HepG2 (cell line): ENCODE measurements at regions not wholly inside any gene's neighbourhood (a gene's known extent, or its start where the extent isn't known, plus 50 kb on each side); places are given as distances from the start of the nearest gene placed in this dataset.

Experiments
- ATAC-seq: fragments of 200-7000 bp; cut with Tn5 transposase; 3 replicates; pipeline ENCODE4 v1.9.1; 2020; ENCODE audit warnings: mild to moderate bottlenecking, moderate library complexity
- BruUV-seq: library from RNA; stranded (reverse); fragments of 400-500 nt; replicated peaks from 2 replicates; lab custom pipeline; 2021; lab: Mats Ljungman, UMichigan
- CTCF ChIA-PET: fragments of 300-600 bp; formaldehyde crosslinking; extraction: SDS; loops from one replicate; lab custom pipeline; 2021; ENCODE audit warnings: low total read pairs, inconsistent platforms, low intra/inter-chr PET ratio; lab: Yijun Ruan, JAX
- POLR2A ChIA-PET: fragments of 350-600 bp; sonication (Branson Sonifier 250); formaldehyde crosslinking; loops from one replicate; lab custom pipeline; 2020; ENCODE audit warnings: antibody characterized with exemption, inconsistent platforms; lab: Yijun Ruan, JAX
- DNase-seq: peaks from one replicate; pipeline ENCODE4 v3.0.0-alpha.2; 2015; ENCODE audit warnings: low spot score
- FAIRE-seq: peaks from 3 replicates; lab custom pipeline; 2011; peaks lifted over from hg19 to GRCh38; lab: Jason Lieb, UNC
- H2AFZ ChIP-seq: one replicate; pipeline ENCODE4 v1.6.1; 2011; ENCODE audit warnings: low read length, inconsistent platforms
- H3K27ac ChIP-seq: fragments of 300-600 bp; 3 replicates; pipeline ENCODE4 v1.8.0; 2011; ENCODE audit warnings: mixed run types, mild to moderate bottlenecking, mixed read lengths, low read length, inconsistent platforms; ENCODE audit not compliant: insufficient read depth; ENCODE audit errors: extremely low read length
- H3K27me3 ChIP-seq, 2 experiments: fragments of 200-600 bp in 1 of 2; 2 replicates in 1 of 2; 3 replicates in 1 of 2; pipeline versions ENCODE4 v1.6.0 to v1.8.0; 2011; ENCODE audit warnings: low read length in 2 of 2, mild to moderate bottlenecking in 2 of 2, moderate library complexity in 2 of 2, inconsistent platforms in 1 of 2; ENCODE audit not compliant: insufficient read depth in 2 of 2, control insufficient read depth in 1 of 2
- H3K36me3 ChIP-seq, 2 experiments: fragments of 200-600 bp in 1 of 2; replicated peaks in 1 of 2; 2 replicates in 1 of 2; 3 replicates in 1 of 2; pipeline versions ENCODE4 v1.5.1 to v1.8.0; 2011; ENCODE audit warnings: low read length in 2 of 2, inconsistent platforms in 1 of 2; ENCODE audit not compliant: insufficient read depth in 2 of 2, control insufficient read depth in 1 of 2
- H3K4me1 ChIP-seq: 2 replicates; pipeline ENCODE4 v1.5.1; 2012; ENCODE audit warnings: low read length, inconsistent platforms; ENCODE audit not compliant: insufficient read depth
- H3K4me2 ChIP-seq: 2 replicates; pipeline ENCODE4 v1.6.0; 2011; ENCODE audit warnings: low read depth, low read length, inconsistent platforms
- H3K4me3 ChIP-seq, 3 experiments: fragments of 200-600 bp in 1 of 3; sonication (generic), shearing (Covaris generic) in 1 of 3; replicated peaks in 1 of 3; 2 replicates each; pipeline ENCODE4 v1.5.1; 2011 to 2016; ENCODE audit warnings: low read length in 3 of 3, inconsistent platforms in 2 of 3, low read depth in 2 of 3, mild to moderate bottlenecking in 2 of 3, control low read depth in 1 of 3, mixed read lengths in 1 of 3; ENCODE audit not compliant: insufficient read depth in 1 of 3
- H3K79me2 ChIP-seq: one replicate; pipeline ENCODE4 v1.6.1; 2011; ENCODE audit warnings: low read length, inconsistent platforms; ENCODE audit not compliant: insufficient read depth
- H3K9ac ChIP-seq: 2 replicates; pipeline ENCODE4 v1.6.0; 2011; ENCODE audit warnings: mild to moderate bottlenecking, low read depth, low read length, inconsistent platforms; ENCODE audit not compliant: insufficient read depth
- H3K9me3 ChIP-seq: 2 replicates; pipeline ENCODE4 v1.5.1; 2012; ENCODE audit warnings: mild to moderate bottlenecking, low read length
- H4K20me1 ChIP-seq: 2 replicates; pipeline ENCODE4 v1.6.0; 2011; ENCODE audit warnings: inconsistent platforms, mild to moderate bottlenecking, low read length, moderate library complexity; ENCODE audit not compliant: insufficient read depth
- KDM6A ChIP-seq: IDR thresholded peaks from 2 replicates; pipeline ENCODE4 v1.6.1; 2016; ENCODE audit warnings: low read depth
- MAFF ChIP-seq: IDR thresholded peaks from 2 replicates; pipeline ENCODE4 v1.6.1; 2011; ENCODE audit warnings: low read depth, low read length, improper control_type of control experiment
- MAFK ChIP-seq, 2 experiments: IDR thresholded peaks in 1 of 2; conservative IDR thresholded peaks in 1 of 2; 2 replicates each; pipeline ENCODE4 v1.6.1; 2011; ENCODE audit warnings: improper control_type of control experiment in 2 of 2, low read length in 2 of 2
- PBX3 ChIP-seq: sonication (generic); formaldehyde crosslinking; IDR thresholded peaks from 2 replicates; pipeline ENCODE4 v1.8.1; 2023; ENCODE audit warnings: missing genetic modification reagents, inconsistent platforms, borderline replicate concordance
- SATB2 ChIP-seq: sonication (generic); formaldehyde crosslinking; IDR thresholded peaks from 2 replicates; pipeline ENCODE4 v1.5.0; 2020; ENCODE audit warnings: missing genetic modification reagents
- ZFP1 ChIP-seq: IDR thresholded peaks from 2 replicates; pipeline ENCODE4 v1.6.1; 2016
- ZNF18 ChIP-seq: sonication (generic); formaldehyde crosslinking; IDR thresholded peaks from 2 replicates; pipeline ENCODE4 v1.8.0; 2022; ENCODE audit warnings: mild to moderate bottlenecking, missing genetic modification reagents; ENCODE audit not compliant: insufficient replicate concordance
- ZNF777 ChIP-seq: sonication (generic); formaldehyde crosslinking; IDR thresholded peaks from 2 replicates; pipeline ENCODE4 v1.4.0; 2020; ENCODE audit warnings: missing genetic modification reagents
- ZNF788 ChIP-seq: sonication (generic); formaldehyde crosslinking; IDR thresholded peaks from 2 replicates; pipeline ENCODE4 v1.5.0; 2020; ENCODE audit warnings: mild to moderate bottlenecking, missing genetic modification reagents, borderline replicate concordance
- WGBS: methylation state at CpG from one replicate; pipeline ENCODE4 v1.1.6; 2017; ENCODE audit warnings: low lambda C conversion rate; 5-methylcytosine and 5-hydroxymethylcytosine counted together
- in situ Hi-C: cut with HindIII; loops from 2 replicates; pipeline ENCODE4 v1.10.0; 2017; ENCODE audit warnings: low pct_unique_long_range_greater_than_20kb; ENCODE audit not compliant: extremely low pct_ligation_motif_present
- intact Hi-C: fragments of 100-400 bp; cut with micrococcal nuclease; formaldehyde crosslinking; loops from one replicate; pipeline ENCODE4 v1.10.0; 2022; ENCODE audit not compliant: unreplicated experiment

- H3K4me2 ChIP-seq: no peak overlapping the region
- intact Hi-C loops: no loop called here
- H4K20me1 ChIP-seq: no peaks in the 10 kb centered on the region
- TF ChIP-seq ZNF18 (no peak), MAFK (conservative IDR thresholded peaks at IDR 0.05 in 1 of 2, IDR thresholded peaks at IDR 0.05 in 1 of 2; ENCODE audit: low read length in 2 of 2) (peak; percentile 82 to 89), PBX3 (no peak), ZNF777 (CRISPR knock-in tag) (no peak), ZNF788 (CRISPR knock-in tag) (no peak), SATB2 (no peak), KDM6A (CRISPR knock-in tag) (no peak), ZFP1 (CRISPR knock-in tag) (no peak), MAFF (peak; percentile 78)
- H3K9ac ChIP-seq: no peak overlapping the region
- WGBS: 14% methylated on average over 5 of the region's 5 CpGs
- no peaks in the 10 kb centered on the region; a peak in 1 of 5 replicates for H3K27me3 ChIP-seq
- FAIRE-seq: no peak
- H3K27ac ChIP-seq: no peak overlapping the region
- no peak for ATAC-seq
- no TSS peak for BruUV-seq
- no peak for DNase-seq
- no peaks in the 10 kb centered on the region for H3K4me1 ChIP-seq
- ChIA-PET POLR2A (no interaction called here), CTCF (no interaction called here)
- H3K9me3 ChIP-seq: no peaks in the 10 kb centered on the region
- no peaks in the 10 kb centered on the region for H3K79me2 ChIP-seq
- H3K4me3 ChIP-seq: no peak overlapping the region
- no peak overlapping the region for H2AFZ ChIP-seq
- in situ Hi-C loops: no loop called here
- H3K36me3 ChIP-seq: no peaks in the 10 kb centered on the region
Observed at GRCh38 chr12:77496714-77497113, 334.0 kb upstream of the NAV3 start.
